ENCODE measurements at regions not wholly inside any gene's neighbourhood (a gene's known extent, or its start where the extent isn't known, plus 50 kb on each side); places are given as distances from the start of the nearest gene placed in this dataset.

GRCh38 chr2:147578529-147578928 lies 266.3 kb upstream of the ACVR2A start:
- DNase-seq = no peak
- Histone ChIP-seq H4K20me1 (ENCODE audit: control insufficient read depth, insufficient read depth, low read length, poor library complexity, severe bottlenecking) (no peaks in the 10 kb centered on the region), H3K9ac (ENCODE audit: low read length) (no peak overlapping the region), H3K4me2 (replicated peaks; ENCODE audit: low read depth, low read length, poor library complexity, severe bottlenecking) (no peak overlapping the region), H3K4me1 (ENCODE audit: control insufficient read depth in 2 of 2, insufficient read depth in 2 of 2, low read length in 2 of 2) (no peaks in the 10 kb centered on the region), H2AFZ (ENCODE audit: insufficient read depth, low read depth, low read length, poor library complexity, severe bottlenecking) (no peak overlapping the region), H3K36me3 (replicated peaks in 1 of 2; ENCODE audit: control extremely low read depth in 1 of 2, control insufficient read depth in 1 of 2, extremely low read depth in 1 of 2, insufficient read depth in 2 of 2, low read length in 1 of 2) (no peaks in the 10 kb centered on the region), H3K27ac (ENCODE audit: low read length in 2 of 2) (no peak overlapping the region), H3K4me3 (ENCODE audit: control extremely low read depth in 1 of 5, extremely low read depth in 1 of 5, insufficient read depth in 1 of 5, low read depth in 2 of 5, low read length in 4 of 5) (no peak overlapping the region), H3K9me3 (ENCODE audit: control extremely low read depth in 1 of 3, control insufficient read depth in 2 of 3, insufficient read depth in 1 of 3, low read length in 2 of 3) (no peaks in the 10 kb centered on the region), H3K79me2 (ENCODE audit: control insufficient read depth, insufficient read depth, low read length) (no peaks in the 10 kb centered on the region), H3K27me3 (replicated peaks in 1 of 4; ENCODE audit: control extremely low read depth in 1 of 4, control insufficient read depth in 3 of 4, insufficient read depth in 4 of 4, low read length in 3 of 4) (no peaks in the 10 kb centered on the region)
- Mint-ChIP-seq H3K27me3 (no peaks in the 10 kb centered on the region), H3K4me1 (no peaks in the 10 kb centered on the region), H3K4me3 (no peak overlapping the region), H3K27ac (no peak overlapping the region), H3K9me3 (ENCODE audit: insufficient read depth) (no peaks in the 10 kb centered on the region)
- intact Hi-C loops (cut with micrococcal nuclease) = no loop called here
- ChIA-PET CTCF (no interaction called here), POLR2A (no interaction called here)
- ATAC-seq (ENCODE audit: low read depth) = no peak
- WGBS (ENCODE audit: insufficient coverage) = 95% methylated on average over 2 of the region's 3 CpGs
- no peak for TF ChIP-seq CTCF (IDR thresholded peaks at IDR 0.05)
- no peak for TF ChIP-seq EZH2 (IDR thresholded peaks at IDR 0.05; ENCODE audit: borderline replicate concordance, insufficient read depth, low read depth, low read length, poor library complexity, severe bottlenecking)

DNA sequence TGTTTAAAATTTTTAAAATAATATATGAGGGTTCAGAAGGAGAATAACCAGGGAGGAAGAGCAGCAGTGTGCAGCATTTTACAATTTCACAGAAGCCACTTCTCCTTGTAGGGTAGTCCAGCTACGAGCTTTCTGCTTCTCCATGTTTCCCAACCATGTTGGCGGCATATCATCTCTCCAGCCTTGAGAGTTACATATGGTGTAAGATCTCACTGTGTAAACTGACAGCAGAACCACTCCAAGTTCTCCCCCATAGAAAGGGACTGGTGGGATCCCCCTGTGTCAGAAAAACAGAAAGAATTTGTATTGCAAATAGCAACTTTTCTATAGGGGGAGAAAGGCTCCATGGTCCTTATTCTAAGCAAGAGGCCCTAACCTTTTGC lies 266.8 kb upstream of the ACVR2A start:
- ChIA-PET CTCF (no interaction called here), POLR2A (no interaction called here)
- Histone ChIP-seq H3K9me3 (ENCODE audit: control extremely low read depth in 1 of 3, control insufficient read depth in 2 of 3, insufficient read depth in 1 of 3, low read length in 2 of 3) (no peaks in the 10 kb centered on the region), H3K36me3 (replicated peaks in 1 of 2; ENCODE audit: control extremely low read depth in 1 of 2, control insufficient read depth in 1 of 2, extremely low read depth in 1 of 2, insufficient read depth in 2 of 2, low read length in 1 of 2) (no peaks in the 10 kb centered on the region), H3K27me3 (replicated peaks in 1 of 4; ENCODE audit: control extremely low read depth in 1 of 4, control insufficient read depth in 3 of 4, insufficient read depth in 4 of 4, low read length in 3 of 4) (no peaks in the 10 kb centered on the region), H3K79me2 (ENCODE audit: control insufficient read depth, insufficient read depth, low read length) (no peaks in the 10 kb centered on the region), H3K4me2 (replicated peaks; ENCODE audit: low read depth, low read length, poor library complexity, severe bottlenecking) (no peak overlapping the region), H3K27ac (ENCODE audit: low read length in 2 of 2) (no peak overlapping the region), H3K4me1 (ENCODE audit: control insufficient read depth in 2 of 2, insufficient read depth in 2 of 2, low read length in 2 of 2) (no peaks in the 10 kb centered on the region), H3K9ac (ENCODE audit: low read length) (no peak overlapping the region), H3K4me3 (ENCODE audit: control extremely low read depth in 1 of 5, extremely low read depth in 1 of 5, insufficient read depth in 1 of 5, low read depth in 2 of 5, low read length in 4 of 5) (no peak overlapping the region), H4K20me1 (ENCODE audit: control insufficient read depth, insufficient read depth, low read length, poor library complexity, severe bottlenecking) (no peaks in the 10 kb centered on the region), H2AFZ (ENCODE audit: insufficient read depth, low read depth, low read length, poor library complexity, severe bottlenecking) (no peak overlapping the region)
- ATAC-seq (ENCODE audit: low read depth) (no peak), DNase-seq (no peak)
- H3K4me1 Mint-ChIP-seq = no peaks in the 10 kb centered on the region
- TF ChIP-seq CTCF (IDR thresholded peaks at IDR 0.05) (no peak), EZH2 (IDR thresholded peaks at IDR 0.05; ENCODE audit: borderline replicate concordance, insufficient read depth, low read depth, low read length, poor library complexity, severe bottlenecking) (no peak)
- intact Hi-C loops (cut with micrococcal nuclease) = no loop called here
- no peaks in the 10 kb centered on the region for H3K27me3 Mint-ChIP-seq
- no peak overlapping the region for H3K27ac Mint-ChIP-seq
- WGBS (ENCODE audit: insufficient coverage) = 100% methylated on average over 1 of the region's 2 CpGs
- H3K9me3 Mint-ChIP-seq (ENCODE audit: insufficient read depth) = no peaks in the 10 kb centered on the region
- H3K4me3 Mint-ChIP-seq = no peak overlapping the region
